PC-3 (cell line): ENCODE measurements at regions not wholly inside any gene's neighbourhood (a gene's known extent, or its start where the extent isn't known, plus 50 kb on each side); places are given as distances from the start of the nearest gene placed in this dataset.

Experiments used
- ATAC-seq: fragments of 200-7000 bp; cut with Tn5 transposase; 2 replicates; pipeline ENCODE4 v1.9.1; 2020; ENCODE audit warnings: mild to moderate bottlenecking, moderate library complexity
- BruUV-seq: library from RNA; stranded (reverse); fragments of 400-500 nt; replicated peaks from 2 replicates; lab custom pipeline; 2021; lab: Mats Ljungman, UMichigan
- CTCF ChIA-PET: fragments of 300-600 bp; sonication (Branson Sonifier 250); formaldehyde crosslinking; loops from one replicate; lab custom pipeline; 2022; ENCODE audit warnings: antibody characterized with exemption; lab: Charles Lee
- POLR2A ChIA-PET: fragments of 300-600 bp; sonication (Branson Sonifier 250); formaldehyde crosslinking; loops from one replicate; lab custom pipeline; 2022; ENCODE audit warnings: antibody characterized with exemption; ENCODE audit not compliant: unreplicated experiment; lab: Charles Lee
- DNase-seq: peaks from one replicate; pipeline ENCODE4 v3.0.0-alpha.2; 2015
- H2AFZ ChIP-seq: fragments of 300-600 bp; sonication (generic); 2 replicates; pipeline ENCODE4 v1.6.0; 2016; ENCODE audit warnings: antibody characterized with exemption, low read length
- H3F3A ChIP-seq: fragments of 300-600 bp; sonication (generic); one replicate; pipeline ENCODE4 v1.6.0; 2017; ENCODE audit warnings: antibody characterized with exemption, low read length, control low read depth, mild to moderate bottlenecking; ENCODE audit not compliant: unreplicated experiment
- H3K27ac ChIP-seq: fragments of 300-600 bp; sonication (generic); 2 replicates; pipeline ENCODE4 v1.5.1; 2016; ENCODE audit warnings: mild to moderate bottlenecking, low read length
- H3K27me3 ChIP-seq: fragments of 300-600 bp; sonication (generic); 2 replicates; pipeline ENCODE4 v1.6.1; 2016; ENCODE audit warnings: low read length, mixed read lengths
- H3K36me3 ChIP-seq: fragments of 300-600 bp; sonication (generic); 2 replicates; pipeline ENCODE4 v1.6.1; 2016; ENCODE audit warnings: low read depth, mixed run types, low read length, mixed read lengths
- H3K4me1 ChIP-seq: fragments of 300-600 bp; sonication (generic); 2 replicates; pipeline ENCODE4 v1.5.1; 2016; ENCODE audit warnings: low read length; ENCODE audit not compliant: insufficient read depth
- H3K4me2 ChIP-seq: fragments of 300-600 bp; sonication (generic); 2 replicates; pipeline ENCODE4 v1.6.0; 2016; ENCODE audit warnings: low read length
- H3K4me3 ChIP-seq: fragments of 300-600 bp; sonication (generic); 2 replicates; pipeline ENCODE4 v1.5.1; 2016; ENCODE audit warnings: mild to moderate bottlenecking, low read length, mixed read lengths
- H3K79me2 ChIP-seq: fragments of 300-600 bp; sonication (generic); 2 replicates; pipeline ENCODE4 v1.6.1; 2017; ENCODE audit warnings: low read length, mixed read lengths
- H3K9ac ChIP-seq: fragments of 300-600 bp; sonication (generic); 2 replicates; pipeline ENCODE4 v1.6.0; 2016; ENCODE audit warnings: mild to moderate bottlenecking, low read length
- H3K9me2 ChIP-seq: fragments of 300-600 bp; sonication (generic); replicated peaks from 2 replicates; pipeline ENCODE4 v1.6.1; 2016; ENCODE audit warnings: mixed run types, low read length, mixed read lengths
- H3K9me3 ChIP-seq: fragments of 300-600 bp; sonication (generic); 2 replicates; pipeline ENCODE4 v1.6.1; 2016; ENCODE audit warnings: low read length, mixed read lengths
- H4K20me1 ChIP-seq: fragments of 300-600 bp; sonication (generic); 2 replicates; pipeline ENCODE4 v1.6.1; 2016; ENCODE audit warnings: low read length, mixed read lengths
- EZH2 ChIP-seq: fragments of 300-600 bp; sonication (generic); IDR thresholded peaks from one replicate; pipeline ENCODE4 v1.6.1; 2017; ENCODE audit warnings: antibody characterized with exemption, mild to moderate bottlenecking, low read length; ENCODE audit not compliant: unreplicated experiment
- EZH2phosphoT487 ChIP-seq: fragments of 300-600 bp; sonication (generic); IDR thresholded peaks from 2 replicates; pipeline ENCODE4 v1.6.1; 2018; ENCODE audit warnings: mild to moderate bottlenecking, antibody characterized with exemption, low read length, borderline replicate concordance
- intact Hi-C: fragments of 100-400 bp; cut with micrococcal nuclease; formaldehyde crosslinking; loops from 2 replicates; pipeline ENCODE4 v1.9.0; 2023
- TF ChIP-seq, protein P1 (sequence below): fragments of 300-600 bp; sonication (generic); conservative IDR thresholded peaks from 2 replicates; pipeline ENCODE4 v1.5.1; 2017; ENCODE audit warnings: antibody characterized with exemption, low read depth, mild to moderate bottlenecking, low read length

- no peaks in the 10 kb centered on the region for H3K9me3 ChIP-seq
- ChIA-PET POLR2A (interaction anchor here (0.6 kb wide), 1 partner anchor 1235 kb away, joined by 6 read pairs; no protein-coding TSS in a partner anchor), CTCF (no interaction called here)
- H3F3A ChIP-seq: no peaks in the 10 kb centered on the region
- ATAC-seq (no peak), DNase-seq (no peak)
- no peaks in the 10 kb centered on the region for H3K4me1 ChIP-seq
- intact Hi-C loops: loop anchor here (10.0 kb wide), 1 partner anchor 694 kb away; no protein-coding TSS in a partner anchor
- no peaks in the 10 kb centered on the region for H3K27me3 ChIP-seq
- no peak overlapping the region for H3K9ac ChIP-seq
- no TSS peak for BruUV-seq
- H3K4me3 ChIP-seq: no peak overlapping the region
- no peaks in the 10 kb centered on the region for H3K36me3 ChIP-seq
- H3K9me2 ChIP-seq: no peaks in the 10 kb centered on the region
- H3K4me2 ChIP-seq: no peak overlapping the region
- no peaks in the 10 kb centered on the region for H3K79me2 ChIP-seq
- no peak overlapping the region for H3K27ac ChIP-seq
- no peaks in the 10 kb centered on the region for H4K20me1 ChIP-seq
- no peak for TF ChIP-seq EZH2
- TF ChIP-seq EZH2phosphoT487: no peak
- TF ChIP-seq, protein P1, sequence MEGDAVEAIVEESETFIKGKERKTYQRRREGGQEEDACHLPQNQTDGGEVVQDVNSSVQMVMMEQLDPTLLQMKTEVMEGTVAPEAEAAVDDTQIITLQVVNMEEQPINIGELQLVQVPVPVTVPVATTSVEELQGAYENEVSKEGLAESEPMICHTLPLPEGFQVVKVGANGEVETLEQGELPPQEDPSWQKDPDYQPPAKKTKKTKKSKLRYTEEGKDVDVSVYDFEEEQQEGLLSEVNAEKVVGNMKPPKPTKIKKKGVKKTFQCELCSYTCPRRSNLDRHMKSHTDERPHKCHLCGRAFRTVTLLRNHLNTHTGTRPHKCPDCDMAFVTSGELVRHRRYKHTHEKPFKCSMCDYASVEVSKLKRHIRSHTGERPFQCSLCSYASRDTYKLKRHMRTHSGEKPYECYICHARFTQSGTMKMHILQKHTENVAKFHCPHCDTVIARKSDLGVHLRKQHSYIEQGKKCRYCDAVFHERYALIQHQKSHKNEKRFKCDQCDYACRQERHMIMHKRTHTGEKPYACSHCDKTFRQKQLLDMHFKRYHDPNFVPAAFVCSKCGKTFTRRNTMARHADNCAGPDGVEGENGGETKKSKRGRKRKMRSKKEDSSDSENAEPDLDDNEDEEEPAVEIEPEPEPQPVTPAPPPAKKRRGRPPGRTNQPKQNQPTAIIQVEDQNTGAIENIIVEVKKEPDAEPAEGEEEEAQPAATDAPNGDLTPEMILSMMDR: no peak
- H2AFZ ChIP-seq: no peak overlapping the region
Observed at GRCh38 chr13:65940720-65941119, 1289.4 kb downstream of the PCDH9 start.

- TF ChIP-seq EZH2phosphoT487 (no peak), EZH2 (no peak)
- Histone ChIP-seq H3K4me3 (no peak overlapping the region), H2AFZ (no peak overlapping the region), H3K4me1 (peaks cover 7% of the 10 kb centered on the region), H3K9ac (no peak overlapping the region), H3K27ac (no peak overlapping the region), H3K79me2 (no peaks in the 10 kb centered on the region), H3K27me3 (no peaks in the 10 kb centered on the region), H4K20me1 (no peaks in the 10 kb centered on the region), H3K9me2 (no peaks in the 10 kb centered on the region), H3F3A (no peaks in the 10 kb centered on the region), H3K9me3 (no peaks in the 10 kb centered on the region), H3K36me3 (no peaks in the 10 kb centered on the region), H3K4me2 (no peak overlapping the region)
- no peak for ATAC-seq
- no TSS peak for BruUV-seq
- POLR2A ChIA-PET: interaction anchor here (0.7 kb wide), 1 partner anchor 503 kb away, joined by 3 read pairs; no protein-coding TSS in a partner anchor
- CTCF ChIA-PET: no interaction called here
- intact Hi-C loops: no loop called here
- DNase-seq: no peak
Observed at GRCh38 chr13:65937251-65937650, 1292.9 kb downstream of the PCDH9 start.

- no TSS peak for BruUV-seq
Observed at GRCh38 chr13:65936249-65936648, 1293.9 kb downstream of the PCDH9 start.

More at GRCh38 chr13:65936249-65936648, 1293.9 kb downstream of the PCDH9 start:
- TF ChIP-seq, protein P1: no peak
- TF ChIP-seq EZH2phosphoT487: no peak
- no peak for TF ChIP-seq EZH2
- Histone ChIP-seq H2AFZ (no peak overlapping the region), H4K20me1 (no peaks in the 10 kb centered on the region), H3K4me2 (no peak overlapping the region), H3K36me3 (no peaks in the 10 kb centered on the region), H3K79me2 (no peaks in the 10 kb centered on the region), H3K4me3 (no peak overlapping the region), H3K9me3 (no peaks in the 10 kb centered on the region), H3K27ac (no peak overlapping the region), H3K4me1 (peaks cover 7% of the 10 kb centered on the region), H3K9me2 (no peaks in the 10 kb centered on the region), H3K27me3 (no peaks in the 10 kb centered on the region), H3F3A (no peaks in the 10 kb centered on the region), H3K9ac (no peak overlapping the region)
- POLR2A ChIA-PET: interaction anchor here (0.7 kb wide), 1 partner anchor 502 kb away, joined by 3 read pairs; no protein-coding TSS in a partner anchor
- CTCF ChIA-PET: no interaction called here
- DNase-seq: no peak
- intact Hi-C loops: no loop called here
- no peak for ATAC-seq
